CD14-positive monocyte (primary cell): ENCODE measurements at regions not wholly inside any gene's neighbourhood (a gene's known extent, or its start where the extent isn't known, plus 50 kb on each side); places are given as distances from the start of the nearest gene placed in this dataset.

Experiments
- DNase-seq, 3 donors: peaks; one replicate each; pipeline ENCODE4 v3.0.0-alpha.2; 2011 to 2022
- H2AFZ ChIP-seq: 2 replicates; pipeline ENCODE4 v1.6.0; 2012; ENCODE audit warnings: mild to moderate bottlenecking, low read depth, low read length, inconsistent platforms; ENCODE audit not compliant: insufficient read depth, poor library complexity, severe bottlenecking
- H3K27ac ChIP-seq, 2 donors: 1 replicate in 1 of 2; 2 replicates in 1 of 2; pipeline ENCODE4 v1.5.1; 2012 to 2013; ENCODE audit warnings: low read length in 2 of 2, control low read depth in 1 of 2, inconsistent platforms in 1 of 2, low read depth in 1 of 2, mild to moderate bottlenecking in 1 of 2
- H3K27me3 ChIP-seq, 2 donors: one replicate each; pipeline versions ENCODE4 v1.6.0 to v1.6.1; 2011 to 2013; ENCODE audit warnings: low read length in 2 of 2; ENCODE audit not compliant: control insufficient read depth in 2 of 2, insufficient read depth in 2 of 2
- H3K36me3 ChIP-seq, 2 donors: replicated peaks in 1 of 2; 1 replicate in 1 of 2; 2 replicates in 1 of 2; pipeline versions ENCODE4 v1.5.1 to v1.6.1; 2012 to 2013; ENCODE audit warnings: low read length in 2 of 2, control low read depth in 1 of 2, inconsistent platforms in 1 of 2, mild to moderate bottlenecking in 1 of 2; ENCODE audit not compliant: insufficient read depth in 2 of 2, control insufficient read depth in 1 of 2
- H3K4me1 ChIP-seq, 2 donors: 1 replicate in 1 of 2; 2 replicates in 1 of 2; pipeline versions ENCODE4 v1.5.1 to v1.6.1; 2012 to 2013; ENCODE audit warnings: low read length in 2 of 2, control low read depth in 1 of 2, inconsistent platforms in 1 of 2, mild to moderate bottlenecking in 1 of 2, moderate library complexity in 1 of 2; ENCODE audit not compliant: insufficient read depth in 2 of 2, control insufficient read depth in 1 of 2
- H3K4me2 ChIP-seq: replicated peaks from 2 replicates; pipeline ENCODE3; 2012; ENCODE audit warnings: low read length, moderate library complexity, mild to moderate bottlenecking; ENCODE audit not compliant: poor library complexity, severe bottlenecking; ENCODE audit errors: extremely low read depth
- H3K4me3 ChIP-seq, 3 experiments: fragments of 200-600 bp in 1 of 3; sonication (generic) in 1 of 3; replicated peaks in 1 of 3; 1 replicate in 2 of 3; 2 replicates in 1 of 3; pipeline ENCODE4 v1.5.1; 2011 to 2013; ENCODE audit warnings: low read length in 3 of 3, mild to moderate bottlenecking in 3 of 3, control low read depth in 2 of 3, low read depth in 2 of 3, inconsistent platforms in 1 of 3, moderate library complexity in 1 of 3
- H3K79me2 ChIP-seq: 2 replicates; pipeline ENCODE4 v1.6.0; 2012; ENCODE audit warnings: mild to moderate bottlenecking, control low read depth, inconsistent platforms, low read length, moderate library complexity; ENCODE audit not compliant: insufficient read depth
- H3K9ac ChIP-seq: 2 replicates; pipeline ENCODE4 v1.6.0; 2017; ENCODE audit warnings: low read length, mild to moderate bottlenecking; ENCODE audit not compliant: insufficient read depth, poor library complexity, severe bottlenecking
- H3K9me3 ChIP-seq, 2 donors: replicated peaks in 1 of 2; 1 replicate in 1 of 2; 2 replicates in 1 of 2; pipeline versions ENCODE4 v1.5.1 to v1.6.1; 2012 to 2013; ENCODE audit warnings: low read length in 2 of 2, control low read depth in 1 of 2; ENCODE audit not compliant: control insufficient read depth in 1 of 2, insufficient read depth in 1 of 2
- H4K20me1 ChIP-seq: 2 replicates; pipeline ENCODE4 v1.6.0; 2012; ENCODE audit warnings: mild to moderate bottlenecking, low read length, control low read depth, moderate library complexity; ENCODE audit not compliant: insufficient read depth
- H3K27ac Mint-ChIP-seq, 7 donors: one replicate each; pipeline ENCODE4 v1.8.0; 2020; ENCODE audit warnings: mild to moderate bottlenecking in 7 of 7, mixed read lengths in 7 of 7, moderate library complexity in 6 of 7, inconsistent platforms in 2 of 7
- H3K27me3 Mint-ChIP-seq, 3 donors: one replicate each; pipeline ENCODE4 v1.8.0; 2021 to 2022; ENCODE audit warnings: low read depth in 3 of 3, mild to moderate bottlenecking in 3 of 3, mixed read lengths in 3 of 3, moderate library complexity in 3 of 3, inconsistent platforms in 1 of 3
- H3K36me3 Mint-ChIP-seq, 2 donors: one replicate each; pipeline ENCODE4 v1.8.0; 2020; ENCODE audit warnings: mixed read lengths in 2 of 2, inconsistent platforms in 1 of 2, mild to moderate bottlenecking in 1 of 2
- H3K4me1 Mint-ChIP-seq: one replicate; pipeline ENCODE4 v1.8.0; 2020; ENCODE audit warnings: mild to moderate bottlenecking, mixed read lengths
- H3K4me3 Mint-ChIP-seq, 2 donors: one replicate each; pipeline ENCODE4 v1.8.0; 2020; ENCODE audit warnings: mild to moderate bottlenecking in 2 of 2, mixed read lengths in 2 of 2, moderate library complexity in 1 of 2
- H3K9me3 Mint-ChIP-seq, 7 donors: one replicate each; pipeline ENCODE4 v1.8.0; 2020 to 2022; ENCODE audit warnings: mixed read lengths in 7 of 7, mild to moderate bottlenecking in 6 of 7, moderate library complexity in 6 of 7, inconsistent platforms in 2 of 7
- WGBS: methylation state at CpG from one replicate; pipeline ENCODE4 v1.1.5; 2013; ENCODE audit warnings: missing lambda C conversion rate; ENCODE audit not compliant: insufficient coverage; 5-methylcytosine and 5-hydroxymethylcytosine counted together
- intact Hi-C, 2 donors: fragments of 100-400 bp; cut with micrococcal nuclease; formaldehyde crosslinking; loops; one replicate each; pipeline versions ENCODE4 v1.15.0 to v1.15.1; 2023
- TF ChIP-seq, protein P1 (sequence below): fragments of 200-600 bp; IDR thresholded peaks from one replicate; pipeline ENCODE4 v1.8.0; 2022; ENCODE audit warnings: antibody characterized with exemption, mild to moderate bottlenecking

DNA sequence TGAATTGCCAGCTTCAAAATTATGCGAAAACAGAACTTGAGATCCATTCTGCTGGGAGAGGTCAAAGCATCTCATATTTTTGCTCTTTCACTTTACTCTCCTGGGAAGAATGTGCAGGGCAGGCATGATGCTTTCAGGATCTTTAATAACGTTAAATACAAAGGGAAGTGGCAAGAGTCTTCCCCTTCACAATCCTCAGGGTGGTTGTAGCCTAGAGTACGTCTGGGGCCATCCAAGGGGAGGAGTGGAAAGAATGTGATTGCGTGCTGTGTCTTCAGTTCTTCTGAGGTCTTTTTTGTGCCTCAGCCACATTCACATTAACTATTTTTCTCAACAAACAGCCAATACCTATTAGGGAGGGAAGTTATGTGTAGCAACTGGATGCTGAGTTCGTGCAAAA lies 207.3 kb downstream of the HGF start:
- Mint-ChIP-seq H3K4me3 (no peak overlapping the region), H3K27ac (no peak overlapping the region), H3K27me3 (peaks cover 0 to 4% (median 0%) of the 10 kb centered on the region in 3 donors), H3K4me1 (no peaks in the 10 kb centered on the region), H3K9me3 (no peaks in the 10 kb centered on the region), H3K36me3 (no peaks in the 10 kb centered on the region)
- no peak for DNase-seq
- intact Hi-C loops = no loop called here
- H2AFZ ChIP-seq = no peak overlapping the region
- no peaks in the 10 kb centered on the region for H3K36me3 ChIP-seq
- H3K27ac ChIP-seq = no peak overlapping the region
- no peak overlapping the region for H3K9ac ChIP-seq
- H3K4me3 ChIP-seq = no peak overlapping the region
- no peaks in the 10 kb centered on the region for H3K79me2 ChIP-seq
- H4K20me1 ChIP-seq = no peaks in the 10 kb centered on the region
- no peaks in the 10 kb centered on the region for H3K9me3 ChIP-seq
- no peak overlapping the region for H3K4me2 ChIP-seq
- no CpG with 5 or more reads among the region's 5 CpGs for WGBS
- no peaks in the 10 kb centered on the region for H3K4me1 ChIP-seq
- TF ChIP-seq, protein P1, sequence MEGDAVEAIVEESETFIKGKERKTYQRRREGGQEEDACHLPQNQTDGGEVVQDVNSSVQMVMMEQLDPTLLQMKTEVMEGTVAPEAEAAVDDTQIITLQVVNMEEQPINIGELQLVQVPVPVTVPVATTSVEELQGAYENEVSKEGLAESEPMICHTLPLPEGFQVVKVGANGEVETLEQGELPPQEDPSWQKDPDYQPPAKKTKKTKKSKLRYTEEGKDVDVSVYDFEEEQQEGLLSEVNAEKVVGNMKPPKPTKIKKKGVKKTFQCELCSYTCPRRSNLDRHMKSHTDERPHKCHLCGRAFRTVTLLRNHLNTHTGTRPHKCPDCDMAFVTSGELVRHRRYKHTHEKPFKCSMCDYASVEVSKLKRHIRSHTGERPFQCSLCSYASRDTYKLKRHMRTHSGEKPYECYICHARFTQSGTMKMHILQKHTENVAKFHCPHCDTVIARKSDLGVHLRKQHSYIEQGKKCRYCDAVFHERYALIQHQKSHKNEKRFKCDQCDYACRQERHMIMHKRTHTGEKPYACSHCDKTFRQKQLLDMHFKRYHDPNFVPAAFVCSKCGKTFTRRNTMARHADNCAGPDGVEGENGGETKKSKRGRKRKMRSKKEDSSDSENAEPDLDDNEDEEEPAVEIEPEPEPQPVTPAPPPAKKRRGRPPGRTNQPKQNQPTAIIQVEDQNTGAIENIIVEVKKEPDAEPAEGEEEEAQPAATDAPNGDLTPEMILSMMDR = no peak
- no peaks in the 10 kb centered on the region for H3K27me3 ChIP-seq

DNA sequence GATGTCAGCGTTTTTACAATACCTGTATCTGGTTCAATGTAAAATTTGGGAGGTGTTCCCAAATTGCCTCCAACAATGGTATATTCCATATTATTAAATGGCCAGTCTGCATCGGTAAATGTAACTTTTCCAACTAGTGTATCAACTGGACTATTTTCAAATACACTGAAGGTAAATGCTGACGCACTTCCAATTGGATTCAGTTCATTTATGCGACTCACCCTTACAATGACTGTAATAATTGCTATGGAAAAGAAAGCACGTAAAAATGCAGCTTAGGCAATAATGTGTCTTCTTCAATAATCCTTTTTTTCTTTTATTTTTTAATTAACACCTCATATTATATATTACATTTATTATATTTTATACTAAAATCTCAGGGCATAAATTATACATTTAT lies 209.1 kb downstream of the HGF start:
- H3K4me2 ChIP-seq = no peak overlapping the region
- no peak overlapping the region for H2AFZ ChIP-seq
- no peak for DNase-seq
- H3K36me3 Mint-ChIP-seq = no peaks in the 10 kb centered on the region
- no peak overlapping the region for H3K27ac ChIP-seq
- 100% methylated on average over 1 of the region's 5 CpGs for WGBS
- H4K20me1 ChIP-seq = no peaks in the 10 kb centered on the region
- H3K36me3 ChIP-seq = no peaks in the 10 kb centered on the region
- H3K9me3 Mint-ChIP-seq = peaks cover 0 to 4% (median 0%) of the 10 kb centered on the region in 7 donors
- H3K4me3 Mint-ChIP-seq = no peak overlapping the region
- TF ChIP-seq, protein P1 = no peak
- no peaks in the 10 kb centered on the region for H3K27me3 ChIP-seq
- no peak overlapping the region for H3K9ac ChIP-seq
- no peaks in the 10 kb centered on the region for H3K79me2 ChIP-seq
- intact Hi-C loops = no loop called here
- H3K27me3 Mint-ChIP-seq = no peaks in the 10 kb centered on the region
- no peaks in the 10 kb centered on the region for H3K4me1 Mint-ChIP-seq
- no peaks in the 10 kb centered on the region for H3K9me3 ChIP-seq
- no peak overlapping the region for H3K4me3 ChIP-seq
- no peaks in the 10 kb centered on the region for H3K4me1 ChIP-seq
- no peak overlapping the region for H3K27ac Mint-ChIP-seq
